Small intestine (tissue), 7 donors: ENCODE measurements at regions not wholly inside any gene's neighbourhood (a gene's known extent, or its start where the extent isn't known, plus 50 kb on each side); places are given as distances from the start of the nearest gene placed in this dataset.

Source experiments
- DNase-seq, 2 donors: peaks; one replicate each; pipeline versions ENCODE4 v3.0.0 to v3.0.0-alpha.2; 2013
- FAIRE-seq: peaks from 2 replicates; lab custom pipeline; 2012; peaks lifted over from hg19 to GRCh38; lab: Jason Lieb, UNC
- H3K27ac ChIP-seq, 3 donors: one replicate each; pipeline ENCODE4 v1.5.1; 2013; ENCODE audit warnings: low read length in 2 of 3, mild to moderate bottlenecking in 2 of 3, control low read depth in 1 of 3, inconsistent platforms in 1 of 3, low read depth in 1 of 3, moderate library complexity in 1 of 3
- H3K27me3 ChIP-seq, 3 donors: one replicate each; pipeline ENCODE4 v1.6.1; 2013; ENCODE audit warnings: low read length in 3 of 3, inconsistent platforms in 1 of 3; ENCODE audit not compliant: control insufficient read depth in 3 of 3, insufficient read depth in 3 of 3
- H3K36me3 ChIP-seq, 3 donors: one replicate each; pipeline ENCODE4 v1.6.1; 2013; ENCODE audit warnings: low read length in 3 of 3, inconsistent platforms in 1 of 3, low read depth in 1 of 3, mild to moderate bottlenecking in 1 of 3, moderate library complexity in 1 of 3; ENCODE audit not compliant: control insufficient read depth in 3 of 3, insufficient read depth in 2 of 3
- H3K4me1 ChIP-seq, 3 donors: one replicate each; pipeline ENCODE4 v1.6.1; 2013; ENCODE audit warnings: low read length in 2 of 3, inconsistent platforms in 1 of 3, low read depth in 1 of 3, mild to moderate bottlenecking in 1 of 3, moderate library complexity in 1 of 3; ENCODE audit not compliant: control insufficient read depth in 3 of 3, insufficient read depth in 2 of 3
- H3K4me3 ChIP-seq, 3 donors: one replicate each; pipeline ENCODE4 v1.5.1; 2013; ENCODE audit warnings: low read length in 3 of 3, control low read depth in 1 of 3, inconsistent platforms in 1 of 3, low read depth in 1 of 3, mild to moderate bottlenecking in 1 of 3, moderate library complexity in 1 of 3
- H3K9me3 ChIP-seq, 2 donors: one replicate each; pipeline ENCODE4 v1.6.1; 2013; ENCODE audit warnings: low read depth in 1 of 2, low read length in 1 of 2; ENCODE audit not compliant: control insufficient read depth in 2 of 2, insufficient read depth in 1 of 2
- WGBS, 3 donors: extraction: QIAGEN DNeasy Blood & Tissue Kit; methylation state at CpG; one replicate each; pipeline ENCODE4 v1.1.7; 2013; 5-methylcytosine and 5-hydroxymethylcytosine counted together
- donor health status: healthy with polysubstance abuse.
- donor health status: control.
- donor health status: control.
- donor health status: Bipolar disorder and iron deficiency.
- donor health status: healthy.

- no peak for FAIRE-seq
Measured at GRCh38 chr3:116950301-116951055, 240.9 kb downstream of the TUSC7 start.

GRCh38 chr3:116951610-116952009 lies 242.0 kb downstream of the TUSC7 start:
- no peaks in the 10 kb centered on the region for H3K4me1 ChIP-seq
- H3K36me3 ChIP-seq = no peaks in the 10 kb centered on the region
- WGBS, 3 donors = 57 to 75% (median 68%) methylated on average over 3 of the region's 3 CpGs
- H3K27ac ChIP-seq = no peak overlapping the region
- no peaks in the 10 kb centered on the region for H3K27me3 ChIP-seq
- H3K9me3 ChIP-seq = no peaks in the 10 kb centered on the region
- DNase-seq = no peak
- no peak overlapping the region for H3K4me3 ChIP-seq
- no peak for FAIRE-seq

More at GRCh38 chr3:116950301-116951055, 240.9 kb downstream of the TUSC7 start:
- Histone ChIP-seq H3K36me3 (no peaks in the 10 kb centered on the region), H3K9me3 (no peaks in the 10 kb centered on the region), H3K27ac (no peak overlapping the region), H3K27me3 (no peaks in the 10 kb centered on the region), H3K4me3 (no peak overlapping the region), H3K4me1 (no peaks in the 10 kb centered on the region)
- no peak for DNase-seq
- 64 to 75% (median 73%) methylated on average over 7 of the region's 7 CpGs for WGBS, 3 donors

- Histone ChIP-seq H3K27me3 (no peaks in the 10 kb centered on the region), H3K36me3 (no peaks in the 10 kb centered on the region), H3K4me3 (no peak overlapping the region), H3K9me3 (no peaks in the 10 kb centered on the region), H3K27ac (no peak overlapping the region), H3K4me1 (no peaks in the 10 kb centered on the region)
- FAIRE-seq = no peak
- 39 to 52% (median 43%) methylated on average over 3 of the region's 3 CpGs for WGBS, 3 donors
- DNase-seq = no peak
Measured at GRCh38 chr3:116958291-116958690, 248.7 kb downstream of the TUSC7 start.

- Histone ChIP-seq H3K27ac (no peak overlapping the region), H3K36me3 (no peaks in the 10 kb centered on the region), H3K4me1 (no peaks in the 10 kb centered on the region), H3K9me3 (no peaks in the 10 kb centered on the region), H3K27me3 (no peaks in the 10 kb centered on the region), H3K4me3 (no peak overlapping the region)
- no peak for FAIRE-seq
- 78 to 86% (median 85%) methylated on average over 4 of the region's 4 CpGs for WGBS, 3 donors
- no peak for DNase-seq
Measured at GRCh38 chr3:116961106-116961505, 251.5 kb downstream of the TUSC7 start.

GRCh38 chr3:116963802-116964201 lies 254.2 kb downstream of the TUSC7 start:
- Histone ChIP-seq H3K4me1 (no peaks in the 10 kb centered on the region), H3K27ac (no peak overlapping the region), H3K27me3 (no peaks in the 10 kb centered on the region), H3K9me3 (no peaks in the 10 kb centered on the region), H3K4me3 (no peak overlapping the region), H3K36me3 (no peaks in the 10 kb centered on the region)
- DNase-seq (no peak), FAIRE-seq (no peak)
- WGBS, 3 donors = 57 to 80% (median 58%) methylated on average over 3 of the region's 3 CpGs

- Histone ChIP-seq H3K27ac (no peak overlapping the region), H3K9me3 (no peaks in the 10 kb centered on the region), H3K4me1 (no peaks in the 10 kb centered on the region), H3K27me3 (no peaks in the 10 kb centered on the region), H3K36me3 (no peaks in the 10 kb centered on the region), H3K4me3 (no peak overlapping the region)
- DNase-seq = no peak
- 58 to 60% (median 59%) methylated on average over 2 of the region's 2 CpGs for WGBS, 3 donors
- FAIRE-seq = no peak
Measured at GRCh38 chr3:116966649-116967048, 257.1 kb downstream of the TUSC7 start.

- Histone ChIP-seq H3K4me1 (no peaks in the 10 kb centered on the region), H3K4me3 (no peak overlapping the region), H3K27me3 (no peaks in the 10 kb centered on the region), H3K9me3 (no peaks in the 10 kb centered on the region), H3K36me3 (no peaks in the 10 kb centered on the region), H3K27ac (no peak overlapping the region)
- no peak for FAIRE-seq
- no peak for DNase-seq
- 82 to 84% (median 82%) methylated on average over 6 of the region's 6 CpGs for WGBS, 3 donors
Measured at GRCh38 chr3:116969135-116969534, 259.6 kb downstream of the TUSC7 start.

GRCh38 chr3:116969646-116970045 lies 260.1 kb downstream of the TUSC7 start:
- Histone ChIP-seq H3K9me3 (no peaks in the 10 kb centered on the region), H3K27me3 (no peaks in the 10 kb centered on the region), H3K27ac (no peak overlapping the region), H3K36me3 (no peaks in the 10 kb centered on the region), H3K4me1 (no peaks in the 10 kb centered on the region), H3K4me3 (no peak overlapping the region)
- no peak for DNase-seq
- no peak for FAIRE-seq
- WGBS, 3 donors = 94 to 95% (median 95%) methylated on average over 1 of the region's 1 CpG

- Histone ChIP-seq H3K27me3 (no peaks in the 10 kb centered on the region), H3K4me1 (no peaks in the 10 kb centered on the region), H3K9me3 (no peaks in the 10 kb centered on the region), H3K27ac (no peak overlapping the region), H3K4me3 (no peak overlapping the region), H3K36me3 (no peaks in the 10 kb centered on the region)
- FAIRE-seq = no peak
- DNase-seq = peak in 1 of 2 donors; percentile 45
- WGBS, 3 donors = 10 to 48% (median 29%) methylated on average over 4 of the region's 4 CpGs
Measured at GRCh38 chr3:116971531-116971930, 262.0 kb downstream of the TUSC7 start.
